OCI-LY3 (cell line): ENCODE measurements at regions not wholly inside any gene's neighbourhood (a gene's known extent, or its start where the extent isn't known, plus 50 kb on each side); places are given as distances from the start of the nearest gene placed in this dataset.

Experiments
- EZH2phosphoT487 ChIP-seq: fragments of 200-600 bp; shearing (Covaris generic); IDR thresholded peaks from 2 replicates; pipeline ENCODE4 v1.6.1; 2018; ENCODE audit warnings: antibody characterized with exemption, mixed run types, low read depth
- TF ChIP-seq, protein P1 (sequence below): fragments of 200-600, 300-600 bp; sonication (generic); IDR thresholded peaks from 2 replicates; pipeline ENCODE4 v1.5.1; 2014; ENCODE audit warnings: antibody characterized with exemption, low read length, low read depth

DNA sequence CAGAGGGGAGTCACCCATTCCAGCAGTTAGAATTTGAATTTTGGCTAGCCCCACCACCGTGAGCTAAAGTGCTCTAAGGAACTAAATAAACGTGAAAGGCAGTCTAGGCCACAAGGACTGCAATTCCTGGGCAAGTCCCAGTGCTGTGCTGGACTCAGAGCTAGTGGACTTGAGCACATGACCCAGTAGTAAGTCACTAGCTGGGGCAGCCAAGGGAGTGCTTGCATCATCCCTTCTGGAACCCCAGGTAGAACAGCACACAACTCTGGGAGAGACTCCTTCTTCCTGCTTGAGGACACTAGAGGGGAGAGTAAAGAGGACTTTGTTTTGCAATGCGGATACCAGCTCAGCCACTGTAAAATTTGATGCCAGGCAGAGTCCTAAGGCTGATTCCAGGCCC is 672.2 kb downstream of the CPS1 start:
- TF ChIP-seq, protein P1, sequence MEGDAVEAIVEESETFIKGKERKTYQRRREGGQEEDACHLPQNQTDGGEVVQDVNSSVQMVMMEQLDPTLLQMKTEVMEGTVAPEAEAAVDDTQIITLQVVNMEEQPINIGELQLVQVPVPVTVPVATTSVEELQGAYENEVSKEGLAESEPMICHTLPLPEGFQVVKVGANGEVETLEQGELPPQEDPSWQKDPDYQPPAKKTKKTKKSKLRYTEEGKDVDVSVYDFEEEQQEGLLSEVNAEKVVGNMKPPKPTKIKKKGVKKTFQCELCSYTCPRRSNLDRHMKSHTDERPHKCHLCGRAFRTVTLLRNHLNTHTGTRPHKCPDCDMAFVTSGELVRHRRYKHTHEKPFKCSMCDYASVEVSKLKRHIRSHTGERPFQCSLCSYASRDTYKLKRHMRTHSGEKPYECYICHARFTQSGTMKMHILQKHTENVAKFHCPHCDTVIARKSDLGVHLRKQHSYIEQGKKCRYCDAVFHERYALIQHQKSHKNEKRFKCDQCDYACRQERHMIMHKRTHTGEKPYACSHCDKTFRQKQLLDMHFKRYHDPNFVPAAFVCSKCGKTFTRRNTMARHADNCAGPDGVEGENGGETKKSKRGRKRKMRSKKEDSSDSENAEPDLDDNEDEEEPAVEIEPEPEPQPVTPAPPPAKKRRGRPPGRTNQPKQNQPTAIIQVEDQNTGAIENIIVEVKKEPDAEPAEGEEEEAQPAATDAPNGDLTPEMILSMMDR: no peak
- no peak for TF ChIP-seq EZH2phosphoT487
